ENCODE measurements at regions not wholly inside any gene's neighbourhood (a gene's known extent, or its start where the extent isn't known, plus 50 kb on each side); places are given as distances from the start of the nearest gene placed in this dataset.
"Not testable (repeated sequence)": the region's sequence is repeated elsewhere in the genome, so short reads cannot be mapped to it uniquely, and the experiment has no call there.

DNA sequence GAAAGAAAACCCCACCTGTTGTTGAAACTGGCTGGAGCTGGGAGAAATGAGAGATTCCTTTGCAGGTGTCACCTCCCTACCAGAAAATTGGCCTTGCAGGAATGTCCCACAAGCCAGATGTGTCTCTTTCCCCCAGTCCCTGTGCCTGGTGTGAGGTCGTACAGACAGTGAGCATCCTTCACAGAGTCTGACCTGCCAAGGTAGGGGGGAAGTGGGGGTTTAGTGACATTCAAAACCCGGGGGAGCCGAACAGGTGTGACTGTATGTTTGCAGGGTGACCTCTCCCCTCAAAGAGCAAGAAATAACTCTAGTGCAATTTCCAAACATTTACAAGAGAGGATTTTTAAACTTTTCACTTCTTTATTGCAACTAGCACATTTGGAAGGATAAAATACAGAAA, 117.7 kb upstream of the SULF2 start:
- DNase-seq (ENCODE audit: extremely low read depth, low read depth), result not testable (repeated sequence)

DNA sequence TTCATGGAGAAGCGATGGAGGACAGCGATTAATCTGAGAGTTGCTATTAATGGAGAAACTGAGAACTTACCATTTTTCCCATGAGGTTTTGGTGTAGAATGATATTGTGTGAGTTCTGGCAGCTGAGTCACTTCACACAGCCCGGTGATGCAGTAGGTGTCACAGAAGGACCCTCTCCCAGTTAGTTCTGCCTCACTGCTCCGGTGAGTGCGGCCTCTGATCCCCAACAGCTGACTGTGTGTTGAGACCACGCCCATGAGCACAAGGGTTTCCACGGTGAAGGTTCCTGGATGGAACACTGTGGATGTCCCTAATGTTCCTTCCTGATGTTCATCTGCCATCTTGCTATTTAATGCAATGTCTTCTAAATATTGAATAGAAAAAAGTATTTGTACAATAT, 114.0 kb upstream of the SULF2 start:
- not testable (repeated sequence) for DNase-seq (ENCODE audit: extremely low read depth, low read depth)

DNA sequence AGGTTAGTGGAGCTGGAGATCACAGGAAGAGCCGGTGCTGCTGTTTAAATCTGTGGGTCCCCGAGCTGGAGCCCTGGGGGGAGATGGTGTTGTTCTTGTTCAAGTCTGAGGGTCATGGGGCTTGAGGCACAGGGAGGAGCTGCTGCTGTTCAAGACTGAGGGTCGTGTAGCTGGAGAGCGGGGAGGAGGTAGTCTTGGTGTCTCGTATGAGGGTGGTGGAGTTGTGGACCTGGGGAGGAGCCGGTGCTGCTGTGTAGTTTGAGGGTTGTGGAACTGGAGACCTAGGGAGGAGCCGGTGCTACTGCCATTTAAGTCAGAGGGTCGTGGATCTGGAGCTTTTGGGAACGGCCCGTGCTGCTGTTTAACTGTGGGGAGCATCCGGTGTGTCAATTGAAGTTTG, 112.2 kb upstream of the SULF2 start:
- no peak for DNase-seq (ENCODE audit: extremely low read depth, low read depth)

DNA sequence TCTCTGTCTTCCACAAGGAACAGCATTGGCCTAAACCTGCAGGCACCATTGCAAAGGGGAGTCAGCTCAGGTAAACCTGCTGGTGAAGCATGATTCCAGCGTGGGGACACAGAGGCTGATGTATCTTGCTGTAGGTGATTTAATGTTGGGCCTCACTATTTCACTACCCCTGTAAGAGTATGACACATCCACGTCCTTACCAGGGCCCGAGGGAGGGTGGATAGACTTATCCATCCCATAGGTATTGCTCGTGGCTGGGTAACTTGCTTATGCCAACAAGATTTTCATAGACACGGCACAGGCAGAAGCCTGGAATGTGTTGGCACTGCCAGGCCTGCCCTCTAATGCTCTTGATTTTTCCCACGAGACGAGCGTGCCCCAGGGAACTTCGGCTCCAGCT, 107.4 kb upstream of the SULF2 start:
- DNase-seq (ENCODE audit: extremely low read depth, low read depth), result not testable (repeated sequence)

DNA sequence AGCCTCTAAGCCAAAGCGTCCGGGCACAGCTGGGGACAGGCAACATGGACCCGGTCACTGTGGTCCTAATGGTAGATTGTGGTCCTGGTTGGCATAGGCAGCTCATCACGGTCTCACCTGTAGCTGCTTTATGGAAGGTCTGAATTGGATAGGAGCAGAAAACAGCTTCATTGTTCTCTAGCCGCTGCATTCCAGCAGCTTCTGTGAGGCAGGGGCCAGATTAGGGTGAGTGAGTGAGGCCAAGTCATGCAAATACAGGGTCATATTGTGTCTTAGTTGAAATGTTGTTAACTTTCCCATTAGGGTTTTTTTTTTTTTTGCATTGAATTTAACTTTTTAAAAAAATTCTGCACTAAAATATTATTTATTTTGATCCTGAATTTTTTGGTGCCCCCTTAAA, 105.4 kb upstream of the SULF2 start:
- DNase-seq (ENCODE audit: extremely low read depth, low read depth), result not testable (repeated sequence)

DNA sequence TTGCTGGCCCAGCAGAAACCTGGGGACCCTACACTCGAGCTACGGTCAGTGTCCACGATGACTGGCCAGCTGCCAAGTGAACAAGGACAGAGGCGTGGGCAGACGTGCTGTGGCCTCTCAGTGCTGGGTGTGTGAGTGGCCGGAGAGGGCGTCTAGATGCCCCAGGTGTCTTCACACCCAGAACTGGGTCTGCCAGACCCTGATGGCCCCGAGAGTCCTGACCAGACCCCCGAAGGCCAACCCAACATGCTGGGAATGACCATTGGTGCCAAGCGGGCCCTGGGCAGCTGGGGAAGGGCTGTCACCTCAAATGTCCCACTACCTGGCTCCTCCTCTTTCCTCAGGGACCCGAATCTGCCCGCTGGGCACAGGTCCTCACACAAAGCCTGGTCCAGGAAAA, 104.5 kb upstream of the SULF2 start:
- DNase-seq (ENCODE audit: extremely low read depth, low read depth), result not testable (repeated sequence)

DNA sequence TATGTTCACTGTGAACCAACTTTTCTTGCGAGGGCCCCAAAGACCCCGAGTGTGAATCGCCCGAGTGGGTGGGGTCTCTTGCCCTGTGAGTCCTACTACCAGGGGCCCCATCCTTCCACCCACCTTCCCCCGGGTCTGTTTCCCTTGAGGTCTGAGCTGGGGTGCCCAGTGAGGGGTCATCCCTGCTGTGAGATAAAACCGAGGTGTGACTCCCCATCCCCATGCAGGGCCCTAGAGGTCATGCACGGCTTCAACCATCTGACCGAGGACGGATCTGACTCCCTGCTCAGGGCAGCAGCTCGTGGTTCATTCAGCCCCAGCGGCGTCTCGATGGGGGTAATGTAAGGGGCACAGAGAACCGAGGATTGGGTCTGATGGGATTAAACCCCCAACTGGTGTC, 103.1 kb upstream of the SULF2 start:
- DNase-seq (ENCODE audit: extremely low read depth, low read depth), result no peak

DNA sequence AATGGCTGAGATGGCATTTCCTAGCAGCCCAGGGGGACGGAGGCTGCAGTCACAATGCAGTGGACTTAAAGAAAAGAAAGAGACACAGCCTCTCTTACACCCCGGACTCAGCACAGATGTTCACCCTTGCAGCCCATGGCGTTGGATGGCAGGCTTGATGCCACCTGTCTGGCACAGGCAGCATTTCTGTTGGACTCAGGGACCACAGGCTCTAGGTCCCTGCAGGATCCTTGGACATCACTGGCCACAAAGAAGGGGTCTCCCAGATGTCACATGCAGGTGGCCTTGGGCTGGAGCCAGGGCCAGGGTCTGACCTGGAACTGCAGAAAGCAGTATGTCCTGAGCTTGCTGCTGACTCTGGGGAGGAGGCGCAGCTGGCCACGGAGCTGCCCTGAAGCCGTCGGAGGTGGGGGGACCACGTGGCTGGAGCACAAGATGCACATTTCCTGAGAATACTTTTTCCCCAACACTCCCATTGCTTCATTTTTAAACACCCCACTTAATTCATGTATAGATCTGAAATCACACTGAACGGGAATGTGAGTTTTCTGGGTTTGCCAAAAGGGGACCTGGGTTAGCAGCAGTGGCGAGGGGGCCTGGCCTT, 102.3 kb upstream of the SULF2 start:
- DNase-seq (ENCODE audit: extremely low read depth, low read depth), result no peak

DNA sequence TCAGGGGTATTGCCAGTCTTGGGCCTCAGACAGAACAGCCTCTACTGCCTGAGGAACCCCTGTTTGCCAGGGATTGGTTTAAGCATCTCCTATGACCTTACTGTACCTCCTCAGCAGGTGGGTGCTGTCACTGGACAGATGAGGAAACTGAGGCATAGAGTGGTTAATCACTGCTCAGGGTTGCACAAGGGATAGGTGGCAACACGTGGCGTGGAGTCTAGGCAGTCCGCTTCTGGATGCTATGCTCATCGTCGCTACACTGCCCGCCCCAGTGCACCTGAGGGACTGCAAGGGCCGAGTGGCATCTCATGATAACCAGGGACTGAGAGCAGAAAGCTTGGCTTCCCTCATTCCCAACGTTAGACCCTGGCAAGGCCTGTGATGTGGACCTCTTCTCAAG, 101.8 kb upstream of the SULF2 start:
- no peak for DNase-seq (ENCODE audit: extremely low read depth, low read depth)

DNA sequence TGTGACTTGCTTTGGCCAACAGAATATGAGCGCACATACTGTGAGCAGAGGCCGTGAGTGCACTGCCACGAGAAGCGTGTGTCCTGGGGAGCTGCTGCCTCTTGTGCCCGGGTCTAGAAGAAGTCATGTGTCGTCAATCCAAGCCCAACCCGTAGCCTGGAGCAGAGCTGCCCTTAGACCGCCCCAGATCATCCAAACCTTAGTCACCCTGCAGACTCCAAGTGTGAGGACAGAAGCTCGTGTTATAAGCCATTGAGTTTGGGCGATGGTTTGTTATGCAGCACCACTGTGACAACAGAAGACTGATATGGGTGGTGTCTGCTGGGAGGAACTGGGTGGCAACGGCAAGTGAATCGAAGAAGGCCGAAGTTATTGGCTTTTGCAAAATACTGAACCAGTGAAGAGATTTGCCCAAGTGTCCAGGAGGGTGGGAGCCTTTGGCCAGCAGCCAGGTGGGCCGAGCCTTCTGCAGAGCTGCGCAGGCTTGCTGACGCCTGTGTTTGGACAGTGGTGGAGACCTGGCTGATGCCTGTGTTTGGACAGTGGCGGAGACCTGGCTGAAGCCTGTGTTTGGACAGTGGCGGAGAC, 101.3 kb upstream of the SULF2 start:
- no peak for DNase-seq (ENCODE audit: extremely low read depth, low read depth)

DNA sequence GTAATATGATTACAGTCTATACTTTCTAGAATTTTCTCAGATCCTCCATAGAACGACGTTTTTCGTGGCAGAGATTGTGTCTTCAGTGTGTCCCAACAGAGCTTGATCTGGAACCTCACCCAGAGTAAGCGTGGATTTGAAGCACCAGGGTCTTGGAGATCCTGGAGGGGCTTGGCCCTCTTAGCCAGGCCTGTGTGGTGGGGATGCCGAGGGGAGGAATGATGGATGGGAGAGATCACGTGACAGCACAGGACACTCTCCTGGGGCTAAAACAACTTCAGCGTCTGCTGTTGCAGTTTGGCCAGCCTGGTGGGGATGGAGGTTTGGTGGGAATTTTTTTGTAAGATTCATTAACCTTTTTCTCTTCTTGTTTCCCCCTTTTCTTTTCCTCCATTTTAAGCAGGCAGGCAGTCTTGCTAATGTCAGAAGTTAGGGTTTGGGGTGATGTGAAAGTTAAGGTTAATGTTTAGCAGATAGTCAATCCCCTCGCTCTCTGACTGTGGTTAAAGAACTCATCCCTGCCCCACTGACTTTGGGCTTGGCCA, 100.7 kb upstream of the SULF2 start:
- DNase-seq (ENCODE audit: extremely low read depth, low read depth), result no peak

DNA sequence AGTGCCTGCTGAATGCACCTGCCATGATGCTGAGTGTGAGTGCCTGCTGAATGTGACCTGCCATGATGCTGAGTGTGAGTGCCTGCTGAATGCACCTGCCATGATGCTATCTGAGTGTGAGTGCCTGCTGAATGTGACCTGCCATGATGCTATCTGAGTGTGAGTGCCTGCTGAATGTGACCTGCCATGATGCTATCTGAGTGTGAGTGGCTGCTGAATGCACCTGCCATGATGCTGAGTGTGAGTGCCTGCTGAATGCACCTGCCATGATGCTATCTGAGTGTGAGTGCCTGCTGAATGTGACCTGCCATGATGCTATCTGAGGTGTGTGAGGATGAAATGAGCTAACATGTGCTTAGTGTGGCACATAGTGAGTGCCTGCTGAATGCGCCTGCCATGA, 98.7 kb upstream of the SULF2 start:
- not testable (repeated sequence) for DNase-seq (ENCODE audit: extremely low read depth, low read depth)

DNA sequence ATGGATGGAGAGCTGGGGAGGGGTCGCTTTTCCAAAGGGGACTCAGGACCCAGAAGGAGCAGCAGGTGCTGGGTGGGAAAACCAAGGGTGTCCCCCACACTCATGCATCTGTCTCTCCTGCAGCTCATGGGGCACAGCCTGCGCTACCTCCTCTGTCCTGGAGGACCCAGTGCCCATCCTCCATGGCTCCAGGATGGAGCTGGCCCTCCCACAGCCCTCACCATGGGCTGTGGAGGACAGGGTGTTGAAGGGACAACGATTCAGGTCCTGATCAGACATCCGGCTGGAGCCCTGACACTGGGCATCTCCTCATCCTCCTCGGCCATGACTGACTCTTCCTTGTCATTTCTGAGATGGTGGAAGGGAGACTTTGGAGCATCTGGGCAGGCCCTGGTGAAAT, 97.9 kb upstream of the SULF2 start:
- DNase-seq (ENCODE audit: extremely low read depth, low read depth), result no peak

DNA sequence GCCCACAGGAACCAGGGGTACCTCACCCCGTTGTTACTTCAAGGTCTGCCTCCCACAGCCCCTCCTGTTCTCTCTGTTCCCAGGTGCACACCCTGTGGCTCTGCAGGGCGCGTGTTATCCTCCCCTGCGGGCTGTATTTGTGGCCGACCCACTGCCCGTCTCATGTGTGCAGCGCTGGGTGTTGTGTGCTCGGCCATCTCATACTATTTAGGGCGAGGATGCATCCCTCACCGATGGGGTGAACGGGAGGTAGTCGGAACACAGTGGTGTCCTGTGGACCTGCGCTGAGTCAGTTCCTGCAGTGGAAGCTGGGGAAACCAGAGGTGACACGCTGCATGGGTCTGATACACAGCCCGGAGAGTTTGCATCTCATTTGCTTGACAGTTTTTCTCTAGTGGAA, 94.5 kb upstream of the SULF2 start:
- DNase-seq (ENCODE audit: extremely low read depth, low read depth), result no peak

DNA sequence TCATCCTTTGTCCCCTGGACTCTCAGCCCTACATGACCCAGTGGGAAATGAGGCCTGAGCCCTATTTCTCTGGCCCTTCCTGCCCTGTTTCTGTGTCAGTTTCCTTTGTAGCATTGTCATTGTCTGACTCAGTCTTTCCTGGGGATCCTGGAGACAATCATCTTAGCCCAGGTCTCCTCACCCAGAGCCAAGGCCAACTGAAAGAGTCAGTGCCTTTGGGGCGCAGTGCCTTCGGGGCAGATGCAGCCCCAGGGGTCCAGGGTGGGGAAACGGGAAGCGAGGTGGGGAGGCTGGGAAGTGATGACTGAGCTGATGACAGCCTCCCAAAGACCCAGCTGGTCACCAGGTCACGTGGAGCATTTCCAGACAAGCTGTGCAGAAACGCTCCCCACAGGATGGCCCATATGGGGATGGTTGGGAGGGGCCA, 93.3 kb upstream of the SULF2 start:
- no peak for DNase-seq (ENCODE audit: extremely low read depth, low read depth)

DNA sequence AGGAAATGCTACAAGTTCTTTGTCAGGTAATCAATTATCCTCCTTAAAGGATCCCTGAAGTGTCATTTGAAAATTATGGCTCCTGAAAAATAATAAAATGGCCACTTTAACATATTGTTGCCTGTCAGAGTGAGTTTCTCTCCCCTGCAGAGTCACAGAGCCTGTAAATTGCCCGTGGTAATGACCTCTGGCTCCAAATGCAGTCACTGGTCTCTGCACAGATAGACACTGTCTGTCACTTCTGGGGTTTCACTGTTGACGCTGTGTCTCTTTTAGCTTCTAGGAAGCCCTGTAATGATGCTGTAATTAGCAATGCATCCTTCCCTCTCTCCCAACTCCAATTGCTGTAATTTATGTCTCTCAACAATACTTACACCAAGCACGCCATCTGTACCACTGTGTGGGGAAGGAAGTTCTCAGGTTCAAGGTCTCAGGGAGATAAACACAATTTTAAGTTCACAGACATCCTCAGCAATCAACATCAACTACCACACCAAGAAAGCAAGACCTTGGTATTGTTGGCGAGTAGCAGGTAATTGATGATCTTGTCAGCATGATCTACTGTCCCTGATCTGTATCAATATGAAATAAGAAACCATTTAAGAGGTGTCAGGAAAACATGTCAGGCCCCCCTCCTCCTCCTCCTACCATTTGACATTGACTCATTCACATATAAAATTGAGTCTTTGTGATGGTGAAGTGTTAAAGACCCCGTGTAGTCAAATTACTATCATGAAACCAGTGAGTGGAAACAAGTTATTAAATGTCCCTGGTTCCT, 91.2 kb upstream of the SULF2 start:
- no peak for DNase-seq (ENCODE audit: extremely low read depth, low read depth)

DNA sequence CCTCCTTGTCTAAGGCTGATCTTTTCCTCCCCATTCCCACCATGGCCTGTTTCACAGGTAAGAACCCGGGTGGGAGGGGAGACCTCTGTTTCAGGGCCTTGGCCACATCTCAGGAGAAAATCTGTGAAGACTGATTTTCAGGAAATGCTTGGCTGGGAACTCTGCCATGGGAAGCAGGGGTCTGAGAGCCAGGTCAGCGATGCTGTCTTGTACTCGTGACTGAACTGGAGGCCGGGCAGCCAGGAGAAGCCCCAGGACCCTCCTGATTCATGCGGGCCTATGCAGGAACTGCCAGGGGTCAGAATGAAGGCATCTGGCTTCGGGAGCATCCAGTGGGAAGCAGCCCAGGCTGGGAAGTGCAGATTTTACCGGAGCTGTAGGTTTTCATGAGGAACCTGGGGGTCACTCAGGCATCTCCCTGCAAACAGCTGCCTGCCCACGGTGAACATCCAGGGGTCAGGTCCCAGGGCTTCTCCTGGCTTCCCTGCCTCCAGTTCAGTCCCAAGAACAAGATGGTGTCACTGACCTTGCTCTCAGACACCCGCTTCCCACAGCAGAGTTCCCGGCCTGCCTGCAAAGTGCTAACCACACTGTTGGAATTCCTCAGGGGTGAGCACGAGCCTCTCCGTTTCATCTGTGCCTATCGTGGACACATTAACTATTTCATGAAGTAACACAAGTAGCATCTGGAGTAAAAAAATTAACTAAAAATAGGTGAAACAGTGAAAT, 90.2 kb upstream of the SULF2 start:
- no peak for DNase-seq (ENCODE audit: extremely low read depth, low read depth)

DNA sequence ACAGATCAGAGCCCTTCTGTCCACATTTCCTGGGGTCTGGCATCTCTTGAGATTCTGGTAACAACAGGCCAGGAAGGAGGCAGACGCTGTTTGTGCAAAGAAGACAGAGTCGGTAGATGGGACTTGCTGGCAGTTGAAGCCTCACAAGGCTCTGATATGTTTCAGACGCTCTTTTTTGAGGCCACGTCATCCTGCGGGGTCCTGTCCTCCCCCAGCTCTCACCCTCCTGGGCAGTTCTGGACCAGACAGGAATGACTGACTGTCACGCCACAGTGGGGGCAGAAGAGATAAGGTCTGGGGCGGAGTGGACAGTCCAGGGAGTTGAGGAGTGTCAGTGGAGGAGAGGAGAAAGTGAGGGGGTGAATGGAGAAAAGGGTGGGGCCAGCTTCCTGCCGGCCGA, 87.1 kb upstream of the SULF2 start:
- no peak for DNase-seq (ENCODE audit: extremely low read depth, low read depth)

DNA sequence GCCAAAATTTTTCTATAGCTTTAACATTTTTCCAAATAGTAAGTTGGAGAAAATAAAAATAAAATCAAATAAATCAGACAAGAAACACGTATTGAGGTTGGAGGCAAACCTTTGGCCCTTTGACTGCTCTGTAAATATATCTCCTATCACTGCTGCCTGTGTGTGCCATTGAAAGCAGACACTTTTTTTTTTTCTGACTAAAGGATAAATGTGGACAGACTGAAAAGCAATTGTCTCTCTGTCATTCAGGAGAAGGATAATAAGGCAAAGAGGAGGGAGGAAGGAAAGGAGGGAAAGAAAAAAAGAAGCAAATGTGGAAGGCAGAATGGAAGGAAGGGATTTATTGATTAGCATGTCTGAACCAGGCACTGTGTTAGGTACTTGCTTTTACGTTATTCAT, 85.2 kb upstream of the SULF2 start:
- DNase-seq (ENCODE audit: extremely low read depth, low read depth), result no peak

DNA sequence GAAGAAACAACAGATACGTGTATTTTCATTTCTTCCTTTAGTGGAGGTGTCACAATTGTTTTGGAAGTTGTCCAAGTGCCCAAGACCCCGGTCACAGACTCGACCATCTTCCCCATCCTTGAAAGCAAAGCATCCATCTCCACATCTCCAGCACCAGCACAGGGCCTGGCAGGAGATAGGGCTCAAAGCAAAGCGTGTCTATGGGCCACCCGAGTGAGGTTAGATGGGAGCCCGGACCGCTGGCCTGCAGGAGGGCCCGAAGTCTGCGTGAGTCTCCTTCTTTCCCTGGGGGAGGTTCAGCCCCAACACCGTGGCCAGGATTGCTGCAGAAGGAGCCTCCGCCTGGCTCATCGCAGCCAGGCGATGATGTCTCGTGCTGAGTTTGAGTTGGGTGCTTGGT, 83.5 kb upstream of the SULF2 start:
- no peak for DNase-seq (ENCODE audit: extremely low read depth, low read depth)

DNA sequence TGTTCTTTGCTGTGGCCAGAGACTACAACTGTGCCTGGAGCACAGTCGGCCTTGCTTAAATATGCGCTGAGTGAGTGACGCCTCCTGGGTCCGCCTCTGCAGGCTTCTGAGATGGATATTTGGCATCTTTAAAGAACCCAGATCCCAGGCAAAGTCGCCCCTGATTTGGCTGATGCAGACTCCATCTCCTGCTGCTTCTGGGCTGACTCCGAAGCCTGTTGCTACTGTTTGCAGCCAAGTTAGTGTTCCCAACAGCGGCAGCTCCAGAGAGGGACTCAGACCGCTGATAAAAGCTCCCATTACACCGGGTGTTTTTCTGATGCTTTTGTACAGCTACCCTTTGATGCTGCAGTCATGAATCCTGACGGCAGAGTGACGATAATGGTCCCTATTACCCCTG, 83.0 kb upstream of the SULF2 start:
- DNase-seq (ENCODE audit: extremely low read depth, low read depth), result no peak
